ENCODE measurements at regions not wholly inside any gene's neighbourhood (a gene's known extent, or its start where the extent isn't known, plus 50 kb on each side); places are given as distances from the start of the nearest gene placed in this dataset.

DNA sequence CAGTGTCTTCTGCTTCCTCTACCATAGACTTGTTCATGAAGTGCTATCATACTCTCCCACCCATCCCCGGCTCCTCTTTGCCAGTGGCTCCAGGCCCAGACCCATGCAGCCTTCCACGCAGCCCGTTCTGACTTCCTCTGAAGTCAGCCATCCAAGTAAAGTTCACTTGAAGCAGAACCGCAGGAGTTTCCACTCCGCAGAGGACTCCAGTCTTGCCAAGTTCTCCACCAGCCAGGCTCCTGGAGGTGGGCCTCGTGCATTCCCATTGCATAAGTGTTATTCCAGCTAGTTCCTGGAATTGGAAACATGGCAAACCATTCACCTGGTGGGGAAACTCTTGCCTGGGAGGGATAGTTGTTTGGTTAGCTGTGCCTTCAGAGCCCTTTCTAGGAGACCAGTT is 185.1 kb downstream of the PLPP3 start:
- no peak for TF ChIP-seq POLR2A (IDR thresholded peaks at IDR 0.05)
- TF ChIP-seq, protein P1, sequence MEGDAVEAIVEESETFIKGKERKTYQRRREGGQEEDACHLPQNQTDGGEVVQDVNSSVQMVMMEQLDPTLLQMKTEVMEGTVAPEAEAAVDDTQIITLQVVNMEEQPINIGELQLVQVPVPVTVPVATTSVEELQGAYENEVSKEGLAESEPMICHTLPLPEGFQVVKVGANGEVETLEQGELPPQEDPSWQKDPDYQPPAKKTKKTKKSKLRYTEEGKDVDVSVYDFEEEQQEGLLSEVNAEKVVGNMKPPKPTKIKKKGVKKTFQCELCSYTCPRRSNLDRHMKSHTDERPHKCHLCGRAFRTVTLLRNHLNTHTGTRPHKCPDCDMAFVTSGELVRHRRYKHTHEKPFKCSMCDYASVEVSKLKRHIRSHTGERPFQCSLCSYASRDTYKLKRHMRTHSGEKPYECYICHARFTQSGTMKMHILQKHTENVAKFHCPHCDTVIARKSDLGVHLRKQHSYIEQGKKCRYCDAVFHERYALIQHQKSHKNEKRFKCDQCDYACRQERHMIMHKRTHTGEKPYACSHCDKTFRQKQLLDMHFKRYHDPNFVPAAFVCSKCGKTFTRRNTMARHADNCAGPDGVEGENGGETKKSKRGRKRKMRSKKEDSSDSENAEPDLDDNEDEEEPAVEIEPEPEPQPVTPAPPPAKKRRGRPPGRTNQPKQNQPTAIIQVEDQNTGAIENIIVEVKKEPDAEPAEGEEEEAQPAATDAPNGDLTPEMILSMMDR (IDR thresholded peaks at IDR 0.05) = no peak
